Neural progenitor cell (in vitro differentiated cells): ENCODE measurements at regions not wholly inside any gene's neighbourhood (a gene's known extent, or its start where the extent isn't known, plus 50 kb on each side); places are given as distances from the start of the nearest gene placed in this dataset.

ENCODE experiments used
- EZH2 ChIP-seq: fragments of 200-600 bp; sonication (generic); IDR thresholded peaks from 2 replicates; pipeline ENCODE4 v1.6.1; 2017; ENCODE audit warnings: antibody characterized with exemption, mild to moderate bottlenecking, moderate library complexity
- TF ChIP-seq, protein P1 (sequence below): fragments of 200-600 bp; sonication (generic); IDR thresholded peaks from 2 replicates; pipeline ENCODE4 v1.5.1; 2017; ENCODE audit warnings: antibody characterized with exemption, mild to moderate bottlenecking

DNA sequence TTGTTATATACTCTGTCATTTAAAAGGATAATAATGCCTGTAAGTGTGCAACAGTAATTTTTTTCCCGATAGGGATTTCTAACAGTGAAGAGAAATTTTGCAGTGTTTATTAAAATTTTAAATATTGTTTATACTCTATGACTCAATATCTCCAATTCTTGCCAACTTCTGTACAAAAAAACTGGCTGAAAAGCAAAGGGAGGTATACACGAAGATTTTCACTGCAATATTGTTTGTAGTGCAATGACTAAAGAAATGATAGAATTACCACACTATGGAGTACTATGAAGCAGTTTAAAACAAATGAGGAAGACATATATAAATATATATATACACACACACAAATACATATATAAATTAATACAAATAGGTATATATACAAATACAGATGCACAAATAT, 187.9 kb upstream of the IL15 start:
- TF ChIP-seq, protein P1, sequence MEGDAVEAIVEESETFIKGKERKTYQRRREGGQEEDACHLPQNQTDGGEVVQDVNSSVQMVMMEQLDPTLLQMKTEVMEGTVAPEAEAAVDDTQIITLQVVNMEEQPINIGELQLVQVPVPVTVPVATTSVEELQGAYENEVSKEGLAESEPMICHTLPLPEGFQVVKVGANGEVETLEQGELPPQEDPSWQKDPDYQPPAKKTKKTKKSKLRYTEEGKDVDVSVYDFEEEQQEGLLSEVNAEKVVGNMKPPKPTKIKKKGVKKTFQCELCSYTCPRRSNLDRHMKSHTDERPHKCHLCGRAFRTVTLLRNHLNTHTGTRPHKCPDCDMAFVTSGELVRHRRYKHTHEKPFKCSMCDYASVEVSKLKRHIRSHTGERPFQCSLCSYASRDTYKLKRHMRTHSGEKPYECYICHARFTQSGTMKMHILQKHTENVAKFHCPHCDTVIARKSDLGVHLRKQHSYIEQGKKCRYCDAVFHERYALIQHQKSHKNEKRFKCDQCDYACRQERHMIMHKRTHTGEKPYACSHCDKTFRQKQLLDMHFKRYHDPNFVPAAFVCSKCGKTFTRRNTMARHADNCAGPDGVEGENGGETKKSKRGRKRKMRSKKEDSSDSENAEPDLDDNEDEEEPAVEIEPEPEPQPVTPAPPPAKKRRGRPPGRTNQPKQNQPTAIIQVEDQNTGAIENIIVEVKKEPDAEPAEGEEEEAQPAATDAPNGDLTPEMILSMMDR: no peak
- no peak for TF ChIP-seq EZH2
